AG04450 (cell line): ENCODE measurements at regions not wholly inside any gene's neighbourhood (a gene's known extent, or its start where the extent isn't known, plus 50 kb on each side); places are given as distances from the start of the nearest gene placed in this dataset.

Source experiments
- CTCF ChIA-PET: fragments of 300-600, 350-600 bp; formaldehyde crosslinking; extraction: SDS; loops from one replicate; lab custom pipeline; 2022; ENCODE audit warnings: antibody characterized with exemption, inconsistent platforms; lab: Charles Lee
- POLR2A ChIA-PET: fragments of 350-600 bp; formaldehyde crosslinking; extraction: SDS; loops from one replicate; lab custom pipeline; 2021; ENCODE audit warnings: antibody characterized with exemption, inconsistent platforms; lab: Yijun Ruan, JAX
- DNase-seq: peaks from one replicate; pipeline ENCODE4 v3.0.0-alpha.2; 2011; ENCODE audit warnings: low read depth, low spot score
- H3K27ac ChIP-seq: one replicate; pipeline ENCODE4 v1.5.1; 2012; ENCODE audit warnings: low read depth, low read length, control low read depth
- H3K27me3 ChIP-seq: one replicate; pipeline ENCODE4 v1.6.0; 2012; ENCODE audit warnings: low read length; ENCODE audit not compliant: control insufficient read depth, insufficient read depth
- H3K4me3 ChIP-seq: 2 replicates; pipeline ENCODE4 v1.5.1; 2011; ENCODE audit warnings: mild to moderate bottlenecking, low read depth, low read length, control low read depth
- H3K9me3 ChIP-seq: 2 replicates; pipeline ENCODE4 v1.5.1; 2012; ENCODE audit warnings: low read length; ENCODE audit not compliant: control insufficient read depth, insufficient read depth
- CTCF ChIP-seq: IDR thresholded peaks from 2 replicates; pipeline ENCODE4 v1.5.1; 2011; ENCODE audit warnings: low read depth, low read length, control low read depth, inconsistent platforms

- H3K27ac ChIP-seq, result no peak overlapping the region
- TF ChIP-seq CTCF, result no peak
- no peak for DNase-seq
- ChIA-PET CTCF (interaction anchor here (0.5 to 3.7 kb wide), 3 partner anchors 186 to 643 kb away, joined by 3 to 22 read pairs (median 3); no protein-coding TSS in a partner anchor), POLR2A (no interaction called here)
- no peaks in the 10 kb centered on the region for H3K9me3 ChIP-seq
- H3K4me3 ChIP-seq, result no peak overlapping the region
- no peaks in the 10 kb centered on the region for H3K27me3 ChIP-seq
Measured at GRCh38 chr5:122701640-122702523, 73.0 kb upstream of the SNX2 start.

- Histone ChIP-seq H3K9me3 (no peaks in the 10 kb centered on the region), H3K27me3 (no peaks in the 10 kb centered on the region), H3K27ac (no peak overlapping the region), H3K4me3 (no peak overlapping the region)
- CTCF ChIA-PET, result interaction anchor here (1.2 to 3.7 kb wide), 2 partner anchors 413 to 643 kb away, joined by 3 to 22 read pairs; no protein-coding TSS in a partner anchor
- POLR2A ChIA-PET, result no interaction called here
- no peak for DNase-seq
- TF ChIP-seq CTCF, result no peak
Measured at GRCh38 chr5:122702524-122702875, 72.4 kb upstream of the SNX2 start.

GRCh38 chr5:122703203-122703602 is 71.7 kb upstream of the SNX2 start:
- Histone ChIP-seq H3K27ac (no peak overlapping the region), H3K4me3 (no peak overlapping the region), H3K9me3 (no peaks in the 10 kb centered on the region), H3K27me3 (no peaks in the 10 kb centered on the region)
- ChIA-PET CTCF (interaction anchor here (0.6 to 3.7 kb wide), 14 partner anchors 8 to 668 kb away, joined by 3 to 22 read pairs (median 12); partner anchors contain the start of gene SNX2), POLR2A (no interaction called here)
- TF ChIP-seq CTCF, result no peak
- no peak for DNase-seq

- Histone ChIP-seq H3K27me3 (no peaks in the 10 kb centered on the region), H3K9me3 (no peaks in the 10 kb centered on the region), H3K4me3 (no peak overlapping the region), H3K27ac (no peak overlapping the region)
- ChIA-PET POLR2A (no interaction called here), CTCF (interaction anchor here (0.5 to 3.7 kb wide), 66 partner anchors 9 to 719 kb away, joined by 3 to 22 read pairs (median 4); partner anchors contain the start of gene SNX2)
- DNase-seq, result peak; percentile 18
- TF ChIP-seq CTCF, result peak; percentile 74
Measured at GRCh38 chr5:122704247-122705036, 70.4 kb upstream of the SNX2 start.
